ENCODE measurements at regions not wholly inside any gene's neighbourhood (a gene's known extent, or its start where the extent isn't known, plus 50 kb on each side); places are given as distances from the start of the nearest gene placed in this dataset.

- H3K4me3 ChIP-seq (ENCODE audit: insufficient read length, low read depth): no peak overlapping the region
- no peaks in the 10 kb centered on the region for H3K27me3 ChIP-seq (ENCODE audit: insufficient read depth, insufficient read length)
- no peaks in the 10 kb centered on the region for H3K9me3 ChIP-seq (ENCODE audit: insufficient read depth, low read length)
- DNase-seq (ENCODE audit: low read depth, low spot score): no peak
- H3K9ac ChIP-seq (ENCODE audit: insufficient read length, low read depth): no peak overlapping the region
- H3K4me1 ChIP-seq (ENCODE audit: insufficient read depth, insufficient read length): no peaks in the 10 kb centered on the region
- TF ChIP-seq SUZ12 (IDR thresholded peaks at IDR 0.05; ENCODE audit: extremely low read depth, insufficient read depth, insufficient read length): no peak
- TF ChIP-seq ZNF274 (IDR thresholded peaks at IDR 0.05; ENCODE audit: low read depth, low read length): no peak
- TF ChIP-seq YY1 (IDR thresholded peaks at IDR 0.05; ENCODE audit: insufficient read depth, insufficient read length): no peak
- H3K36me3 ChIP-seq (ENCODE audit: insufficient read depth, insufficient read length, low read length): no peaks in the 10 kb centered on the region
Observed at GRCh38 chr4:37146260-37146659, 98.3 kb upstream of the NWD2 start.

GRCh38 chr4:37157476-37158167, 86.9 kb upstream of the NWD2 start:
- no peaks in the 10 kb centered on the region for H3K9me3 ChIP-seq (ENCODE audit: insufficient read depth, low read length)
- no peaks in the 10 kb centered on the region for H3K36me3 ChIP-seq (ENCODE audit: insufficient read depth, insufficient read length, low read length)
- no peak for DNase-seq (ENCODE audit: low read depth, low spot score)
- TF ChIP-seq SUZ12 (IDR thresholded peaks at IDR 0.05; ENCODE audit: extremely low read depth, insufficient read depth, insufficient read length) (no peak), ZNF274 (IDR thresholded peaks at IDR 0.05; ENCODE audit: low read depth, low read length) (no peak), YY1 (IDR thresholded peaks at IDR 0.05; ENCODE audit: insufficient read depth, insufficient read length) (no peak)
- no peak overlapping the region for H3K9ac ChIP-seq (ENCODE audit: insufficient read length, low read depth)
- H3K27me3 ChIP-seq (ENCODE audit: insufficient read depth, insufficient read length): no peaks in the 10 kb centered on the region
- no peak overlapping the region for H3K4me3 ChIP-seq (ENCODE audit: insufficient read length, low read depth)
- H3K4me1 ChIP-seq (ENCODE audit: insufficient read depth, insufficient read length): no peaks in the 10 kb centered on the region

GRCh38 chr4:37160653-37161052, 83.9 kb upstream of the NWD2 start:
- Histone ChIP-seq H3K4me1 (ENCODE audit: insufficient read depth, insufficient read length) (no peaks in the 10 kb centered on the region), H3K36me3 (ENCODE audit: insufficient read depth, insufficient read length, low read length) (no peaks in the 10 kb centered on the region), H3K9ac (ENCODE audit: insufficient read length, low read depth) (no peak overlapping the region), H3K27me3 (ENCODE audit: insufficient read depth, insufficient read length) (no peaks in the 10 kb centered on the region), H3K4me3 (ENCODE audit: insufficient read length, low read depth) (no peak overlapping the region), H3K9me3 (ENCODE audit: insufficient read depth, low read length) (no peaks in the 10 kb centered on the region)
- TF ChIP-seq ZNF274 (IDR thresholded peaks at IDR 0.05; ENCODE audit: low read depth, low read length) (no peak), SUZ12 (IDR thresholded peaks at IDR 0.05; ENCODE audit: extremely low read depth, insufficient read depth, insufficient read length) (no peak), YY1 (IDR thresholded peaks at IDR 0.05; ENCODE audit: insufficient read depth, insufficient read length) (no peak)
- DNase-seq (ENCODE audit: low read depth, low spot score): no peak

GRCh38 chr4:37165844-37166243, 78.7 kb upstream of the NWD2 start:
- H3K9me3 ChIP-seq (ENCODE audit: insufficient read depth, low read length): no peaks in the 10 kb centered on the region

GRCh38 chr4:37169956-37170355, 74.6 kb upstream of the NWD2 start:
- Histone ChIP-seq H3K4me3 (ENCODE audit: insufficient read length, low read depth) (no peak overlapping the region), H3K36me3 (ENCODE audit: insufficient read depth, insufficient read length, low read length) (no peaks in the 10 kb centered on the region), H3K9me3 (ENCODE audit: insufficient read depth, low read length) (no peaks in the 10 kb centered on the region), H3K4me1 (ENCODE audit: insufficient read depth, insufficient read length) (no peaks in the 10 kb centered on the region), H3K9ac (ENCODE audit: insufficient read length, low read depth) (no peak overlapping the region), H3K27me3 (ENCODE audit: insufficient read depth, insufficient read length) (no peaks in the 10 kb centered on the region)
- TF ChIP-seq ZNF274 (IDR thresholded peaks at IDR 0.05; ENCODE audit: low read depth, low read length) (no peak), SUZ12 (IDR thresholded peaks at IDR 0.05; ENCODE audit: extremely low read depth, insufficient read depth, insufficient read length) (no peak), YY1 (IDR thresholded peaks at IDR 0.05; ENCODE audit: insufficient read depth, insufficient read length) (no peak)
- DNase-seq (ENCODE audit: low read depth, low spot score): no peak

More at GRCh38 chr4:37165844-37166243, 78.7 kb upstream of the NWD2 start:
- H3K4me1 ChIP-seq (ENCODE audit: insufficient read depth, insufficient read length): no peaks in the 10 kb centered on the region
- no peak overlapping the region for H3K9ac ChIP-seq (ENCODE audit: insufficient read length, low read depth)
- DNase-seq (ENCODE audit: low read depth, low spot score): no peak
- H3K4me3 ChIP-seq (ENCODE audit: insufficient read length, low read depth): no peak overlapping the region
- no peak for TF ChIP-seq SUZ12 (IDR thresholded peaks at IDR 0.05; ENCODE audit: extremely low read depth, insufficient read depth, insufficient read length)
- TF ChIP-seq YY1 (IDR thresholded peaks at IDR 0.05; ENCODE audit: insufficient read depth, insufficient read length): no peak
- no peak for TF ChIP-seq ZNF274 (IDR thresholded peaks at IDR 0.05; ENCODE audit: low read depth, low read length)
- no peaks in the 10 kb centered on the region for H3K36me3 ChIP-seq (ENCODE audit: insufficient read depth, insufficient read length, low read length)
- H3K27me3 ChIP-seq (ENCODE audit: insufficient read depth, insufficient read length): no peaks in the 10 kb centered on the region

- Histone ChIP-seq H3K9ac (ENCODE audit: insufficient read length, low read depth) (no peak overlapping the region), H3K9me3 (ENCODE audit: insufficient read depth, low read length) (no peaks in the 10 kb centered on the region), H3K27me3 (ENCODE audit: insufficient read depth, insufficient read length) (no peaks in the 10 kb centered on the region), H3K4me1 (ENCODE audit: insufficient read depth, insufficient read length) (no peaks in the 10 kb centered on the region), H3K4me3 (ENCODE audit: insufficient read length, low read depth) (no peak overlapping the region), H3K36me3 (ENCODE audit: insufficient read depth, insufficient read length, low read length) (no peaks in the 10 kb centered on the region)
- no peak for TF ChIP-seq SUZ12 (IDR thresholded peaks at IDR 0.05; ENCODE audit: extremely low read depth, insufficient read depth, insufficient read length)
- no peak for TF ChIP-seq YY1 (IDR thresholded peaks at IDR 0.05; ENCODE audit: insufficient read depth, insufficient read length)
- no peak for TF ChIP-seq ZNF274 (IDR thresholded peaks at IDR 0.05; ENCODE audit: low read depth, low read length)
- DNase-seq (ENCODE audit: low read depth, low spot score): peak; percentile 16
Observed at GRCh38 chr4:37188100-37188499, 56.4 kb upstream of the NWD2 start.

Measured in NT2/D1 (cell line).